Stimulated activated CD8-positive, alpha-beta memory T cell treated with anti-CD3 and anti-CD28 coated beads, Interleukin-12 subunit alpha, Interleukin-12 subunit beta, amount 100 ng/mL, for 1 hour (primary cell): ENCODE measurements at regions not wholly inside any gene's neighbourhood (a gene's known extent, or its start where the extent isn't known, plus 50 kb on each side); places are given as distances from the start of the nearest gene placed in this dataset.

Source experiments
- DNase-seq: peaks from one replicate; pipeline ENCODE4 v3.0.0-alpha.2; 2020; ENCODE audit warnings: low read depth

DNA sequence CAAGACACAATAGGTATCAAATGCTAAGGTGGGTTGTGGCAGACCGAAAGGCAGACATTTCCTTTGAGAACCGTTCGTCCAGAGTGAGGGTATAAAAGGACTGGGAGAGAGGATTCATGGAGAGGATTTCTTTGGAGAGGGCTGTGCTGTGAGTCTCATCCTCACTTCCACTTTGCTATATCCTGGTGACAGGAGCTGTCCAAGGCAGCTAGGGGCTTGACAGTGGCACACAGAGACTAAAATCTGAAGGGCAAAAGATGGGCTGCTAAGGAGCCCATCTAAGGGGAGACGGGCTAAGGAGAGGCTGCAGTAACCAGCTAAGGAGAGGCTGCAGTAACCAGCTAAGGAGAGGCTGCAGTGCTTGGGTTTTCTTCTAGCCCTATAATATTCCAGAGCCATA is 214.0 kb upstream of the ADRA1B start:
- DNase-seq = no peak

DNA sequence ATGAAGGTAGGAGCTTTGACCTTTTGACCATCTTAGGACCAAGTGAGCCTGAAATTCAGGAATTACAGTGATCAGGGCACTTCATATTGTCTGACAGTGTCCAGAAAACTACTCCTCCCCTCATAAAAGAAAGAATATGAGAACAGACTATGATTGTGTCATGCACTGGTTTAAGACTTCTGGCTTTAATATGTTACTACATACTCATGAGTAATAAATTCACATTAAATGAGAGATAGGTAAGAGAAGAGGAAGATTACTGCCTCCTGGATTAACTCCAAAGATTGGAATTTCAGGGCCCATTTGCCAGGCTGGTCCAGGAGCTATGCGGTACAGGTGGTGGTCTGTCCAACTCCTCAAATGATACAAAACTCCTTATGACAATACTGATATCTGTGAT is 213.5 kb upstream of the ADRA1B start:
- DNase-seq = no peak

DNA sequence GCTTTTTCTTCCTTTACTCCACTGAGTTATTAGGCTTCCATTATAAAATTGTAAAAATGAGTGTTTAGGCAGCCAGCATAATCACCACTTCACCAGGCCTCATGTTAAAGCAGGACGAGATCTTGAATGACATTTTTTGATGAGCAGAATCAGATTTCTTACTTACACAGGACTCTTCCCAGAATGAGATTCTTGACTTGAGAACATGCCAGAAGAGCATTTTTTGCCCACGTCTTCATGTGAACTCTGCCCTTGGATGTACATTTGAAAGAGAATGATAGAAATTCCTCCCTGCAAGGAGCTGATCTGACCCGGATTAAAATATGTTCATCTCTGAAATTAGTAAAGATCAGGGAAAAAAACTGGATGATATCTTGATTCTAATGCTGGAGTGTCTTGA is 212.1 kb upstream of the ADRA1B start:
- DNase-seq = no peak

DNA sequence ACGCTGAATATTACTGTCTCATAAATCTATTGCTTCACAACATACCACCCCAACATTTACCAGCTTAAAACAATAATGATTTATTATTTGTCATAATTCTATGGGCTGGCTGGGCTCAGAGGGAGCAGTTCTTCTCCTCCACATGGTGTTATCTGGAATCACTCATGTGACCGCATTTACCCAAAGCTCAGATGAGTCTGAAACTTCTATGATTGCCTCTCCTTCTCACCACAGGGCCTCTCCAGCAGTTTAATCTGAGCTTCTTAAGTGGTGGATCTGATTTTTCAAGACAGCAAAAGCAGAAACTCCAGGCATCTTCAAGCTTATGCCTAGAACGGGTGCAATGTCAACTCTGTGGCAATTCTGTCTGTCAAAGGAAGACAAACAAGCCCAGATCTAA is 210.3 kb upstream of the ADRA1B start:
- no peak for DNase-seq

DNA sequence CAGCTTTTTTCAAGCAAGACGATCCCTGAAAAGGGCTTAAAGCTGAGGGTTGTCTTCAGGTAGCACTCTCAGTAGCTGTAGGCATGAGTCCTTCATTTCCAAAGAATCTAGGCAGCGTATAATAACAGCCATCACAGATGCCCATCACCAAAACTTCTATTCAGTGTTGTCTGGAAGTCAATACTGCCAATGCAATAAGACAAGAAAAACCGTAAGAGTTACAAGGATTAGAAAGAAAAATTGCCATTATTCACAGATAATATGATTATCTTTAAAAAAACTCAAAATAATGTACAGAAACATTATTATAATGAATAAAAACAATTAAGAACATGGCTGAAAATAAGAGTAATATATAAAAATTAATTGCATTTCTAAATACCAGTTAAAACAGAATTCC is 208.2 kb upstream of the ADRA1B start:
- no peak for DNase-seq

DNA sequence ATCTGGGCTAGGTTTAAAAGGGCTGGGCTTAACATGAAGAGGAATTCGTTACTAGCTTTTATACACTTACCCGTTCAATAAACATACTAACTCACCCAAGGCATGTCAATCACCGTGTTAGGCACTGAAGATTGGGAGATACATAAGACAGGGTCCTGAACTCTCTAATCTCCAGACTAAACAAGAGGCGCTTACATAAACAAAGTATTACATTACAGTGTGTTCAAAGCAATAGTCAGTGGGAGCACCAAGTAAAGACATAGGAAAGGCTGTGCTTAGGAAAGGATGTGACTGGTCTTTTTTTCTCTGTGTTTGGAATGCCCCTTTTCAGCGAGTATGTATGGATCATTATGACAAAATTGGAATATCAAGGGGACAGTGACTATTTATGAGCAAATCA is 203.6 kb upstream of the ADRA1B start:
- no peak for DNase-seq

DNA sequence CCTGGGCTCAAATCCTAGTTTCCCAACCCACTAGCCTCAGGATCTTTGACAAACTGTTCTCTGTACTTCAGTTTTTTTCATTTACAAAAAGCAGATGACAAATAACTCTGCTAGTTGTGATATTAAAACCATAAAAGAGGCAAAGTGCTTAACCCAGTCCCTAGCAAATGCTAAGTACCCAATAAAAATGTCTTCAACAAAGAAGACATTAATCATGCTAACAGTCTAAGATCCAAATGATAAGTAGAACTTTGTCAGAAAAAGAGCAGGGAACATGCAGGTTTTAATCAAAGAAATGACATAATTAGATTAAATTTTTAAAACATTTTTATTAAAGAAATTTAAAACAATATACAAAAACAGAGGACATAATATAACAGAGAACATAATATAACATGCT is 203.0 kb upstream of the ADRA1B start:
- no peak for DNase-seq

DNA sequence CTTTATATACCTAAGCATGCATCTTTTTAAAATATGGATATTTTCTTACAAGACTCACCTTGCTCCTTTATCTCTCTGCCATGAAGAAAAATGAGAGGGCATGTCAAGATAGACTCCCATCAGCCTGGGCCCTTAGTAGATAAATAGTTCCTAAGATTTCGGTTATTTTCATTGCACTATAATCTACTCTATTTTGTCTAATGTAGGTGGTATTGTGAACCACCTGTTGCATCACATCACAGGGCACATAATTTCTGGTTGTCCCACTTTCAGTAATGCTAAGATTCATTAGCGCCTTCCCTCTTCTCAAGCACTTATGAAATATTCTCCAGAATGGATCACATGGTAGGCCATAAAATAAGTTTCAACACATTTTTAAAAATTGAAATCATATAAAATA is 202.5 kb upstream of the ADRA1B start:
- DNase-seq = no peak

DNA sequence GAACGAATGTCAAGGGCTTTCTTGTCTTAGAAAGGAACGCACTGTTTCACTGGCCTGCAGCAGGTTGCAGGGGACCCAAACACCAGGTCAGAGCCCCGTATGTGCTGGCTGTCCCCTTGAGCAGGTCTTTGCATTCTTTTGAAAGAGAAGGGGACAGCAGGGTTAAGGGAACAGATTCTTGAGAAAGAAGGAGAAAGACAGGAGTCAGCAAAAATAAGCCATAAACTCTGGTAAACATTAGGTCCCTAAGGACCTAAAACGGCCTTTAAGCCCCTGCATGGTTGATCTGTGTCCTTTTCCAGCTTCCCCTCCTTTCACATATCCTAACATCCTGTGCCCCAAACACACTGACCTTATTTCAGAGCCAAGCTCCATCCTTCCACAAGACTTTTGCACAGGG is 190.8 kb upstream of the ADRA1B start:
- DNase-seq = no peak

DNA sequence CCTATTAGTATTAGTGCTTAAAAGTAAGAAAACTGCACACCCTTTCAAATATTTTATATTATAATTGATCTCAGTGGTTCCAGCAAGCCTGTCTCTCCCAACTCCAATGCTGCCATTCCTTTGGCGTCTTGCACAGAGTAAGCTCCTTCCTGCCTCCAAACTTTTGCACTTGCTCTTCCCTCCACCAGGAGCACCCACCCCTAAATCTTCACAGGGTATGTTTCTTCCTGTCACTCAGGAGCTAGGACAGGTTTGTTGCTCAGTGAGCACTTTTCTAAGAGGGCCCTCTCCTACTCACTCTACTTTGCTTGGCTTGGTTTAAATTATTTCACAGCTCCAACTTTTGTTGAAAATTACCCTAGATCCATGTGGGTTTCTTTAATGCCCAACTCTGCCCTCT is 189.1 kb upstream of the ADRA1B start:
- DNase-seq = no peak

DNA sequence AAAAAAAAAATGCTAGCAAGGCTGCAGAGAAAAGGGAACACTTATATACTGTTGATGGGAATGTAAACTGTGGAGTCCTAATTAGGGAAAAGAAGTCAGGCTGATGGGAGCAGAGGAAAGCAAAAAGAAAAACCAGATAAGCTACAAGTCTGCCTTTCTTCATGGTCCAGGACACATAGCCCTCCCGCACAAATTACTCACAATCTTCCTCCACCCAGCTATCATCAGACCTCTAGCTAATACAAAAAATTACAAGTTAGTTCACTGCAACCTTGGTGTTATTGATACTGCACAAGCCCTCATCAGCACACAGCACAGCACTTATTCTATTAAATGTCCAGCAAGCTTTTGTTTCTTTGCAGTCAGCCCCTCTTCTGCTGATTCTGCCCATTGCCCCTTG is 186.0 kb upstream of the ADRA1B start:
- no peak for DNase-seq

DNA sequence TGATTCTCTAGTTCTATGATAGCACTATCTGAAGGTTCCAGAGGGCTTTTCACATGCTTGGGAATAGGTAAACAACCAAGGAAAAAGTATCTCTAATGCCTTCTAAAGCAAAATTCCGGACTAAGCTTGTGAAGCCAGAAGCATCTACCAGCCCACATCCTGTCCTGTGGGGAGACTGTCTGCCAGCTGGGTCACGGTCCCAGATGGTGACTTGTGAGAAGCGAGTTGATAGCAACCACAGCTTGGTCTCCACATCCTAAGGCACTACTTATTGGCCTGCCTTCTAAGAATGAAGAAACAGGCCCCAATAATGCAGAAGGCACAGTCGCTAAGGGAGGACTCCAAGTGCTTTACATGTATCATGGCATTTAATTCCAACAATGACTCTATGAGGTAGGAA is 184.1 kb upstream of the ADRA1B start:
- DNase-seq = no peak

DNA sequence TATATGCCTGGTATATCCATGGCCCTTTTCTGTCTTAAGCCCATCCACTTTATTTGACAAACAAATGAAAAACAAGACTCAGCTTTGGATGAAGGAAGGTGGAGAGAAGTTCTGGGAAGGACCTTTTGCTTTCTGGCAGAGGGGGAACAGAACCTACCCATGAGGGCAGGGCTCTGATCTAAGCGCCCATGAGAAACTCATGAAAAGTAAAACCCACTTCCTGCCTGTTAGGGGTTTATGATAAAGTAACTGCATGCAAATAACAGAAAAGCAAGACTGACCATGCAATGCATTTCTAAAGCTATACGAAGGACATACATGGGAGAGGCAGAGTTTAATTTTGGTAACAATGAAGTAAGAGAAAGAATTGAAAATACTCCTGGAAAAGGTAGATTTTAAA is 181.9 kb upstream of the ADRA1B start:
- DNase-seq = no peak

DNA sequence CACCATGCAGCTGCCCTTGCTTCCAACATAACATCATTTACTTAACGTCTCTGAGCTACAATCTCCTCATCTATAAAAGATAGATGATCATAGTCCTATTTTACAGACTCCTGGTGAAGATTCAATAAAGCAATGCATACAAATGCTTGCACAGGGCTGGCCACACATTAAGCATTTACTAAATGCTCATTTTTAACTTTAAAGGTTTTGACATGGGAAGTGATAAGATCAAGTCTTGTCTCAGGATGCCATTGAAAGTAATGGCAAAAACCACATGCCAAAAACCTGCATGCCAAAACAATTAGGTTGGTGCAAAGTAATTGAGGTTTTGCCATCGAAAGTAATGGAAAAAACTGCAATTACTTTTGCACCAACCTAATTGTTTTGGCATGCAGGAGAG is 181.2 kb upstream of the ADRA1B start:
- DNase-seq = no peak

DNA sequence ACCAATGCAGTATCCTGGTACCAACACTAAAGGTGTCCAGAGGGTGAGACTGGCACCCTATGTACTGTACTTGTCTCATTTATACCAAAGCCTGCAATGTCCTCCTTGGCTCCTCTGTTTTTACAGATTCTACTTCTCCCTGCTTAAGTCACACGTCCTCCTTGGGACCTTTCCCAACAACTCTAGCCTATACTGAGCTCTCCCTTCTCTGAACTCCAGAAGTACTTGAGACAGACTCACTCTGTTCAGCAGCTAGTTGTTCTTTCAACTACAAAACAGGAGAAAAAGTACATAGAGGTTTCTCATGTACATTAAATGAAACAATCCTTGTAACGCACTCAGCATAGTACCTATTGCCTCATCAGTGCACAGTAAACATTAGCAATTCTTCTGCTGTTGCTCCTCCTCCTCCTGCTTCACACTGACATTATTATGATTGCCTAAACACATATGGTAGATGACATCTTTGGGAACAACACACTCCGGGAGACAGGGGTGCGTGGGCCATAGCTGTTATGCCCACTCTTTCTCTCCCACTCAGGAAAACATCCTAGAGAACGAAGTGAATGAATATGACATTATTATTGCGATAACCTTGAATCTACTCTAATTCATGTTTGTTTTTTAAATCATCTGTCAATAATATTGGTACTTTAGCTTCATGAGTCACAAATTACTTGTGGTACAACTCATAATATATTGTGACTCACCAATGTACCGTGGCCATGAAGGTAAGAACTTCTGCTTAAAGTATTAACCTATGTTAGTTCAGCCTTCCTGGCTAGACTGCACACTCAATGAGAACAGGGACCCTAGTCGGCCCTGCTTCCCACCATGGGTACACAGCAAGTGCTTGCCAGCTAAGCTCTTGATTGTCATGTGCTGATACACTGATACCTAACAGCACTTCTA is 180.3 kb upstream of the ADRA1B start:
- no peak for DNase-seq

DNA sequence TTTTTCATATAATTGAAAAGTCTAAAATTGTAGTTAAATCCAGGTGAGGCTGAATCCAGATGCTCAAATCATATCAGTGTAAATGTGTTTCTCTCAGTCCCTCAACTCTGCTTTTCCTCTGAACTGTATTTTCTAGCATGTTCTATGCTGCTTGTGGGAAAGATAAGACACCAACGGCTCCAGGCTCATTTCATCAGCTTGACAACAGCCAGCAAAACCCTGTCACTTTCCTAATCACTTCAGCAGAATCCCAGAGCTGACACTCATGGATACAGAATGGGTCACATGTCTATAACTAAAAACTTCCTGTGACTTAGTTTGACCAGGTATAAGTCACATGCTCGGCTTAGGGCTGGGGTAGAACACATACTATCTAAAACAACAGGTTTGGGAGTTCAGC is 179.4 kb upstream of the ADRA1B start:
- DNase-seq = no peak

DNA sequence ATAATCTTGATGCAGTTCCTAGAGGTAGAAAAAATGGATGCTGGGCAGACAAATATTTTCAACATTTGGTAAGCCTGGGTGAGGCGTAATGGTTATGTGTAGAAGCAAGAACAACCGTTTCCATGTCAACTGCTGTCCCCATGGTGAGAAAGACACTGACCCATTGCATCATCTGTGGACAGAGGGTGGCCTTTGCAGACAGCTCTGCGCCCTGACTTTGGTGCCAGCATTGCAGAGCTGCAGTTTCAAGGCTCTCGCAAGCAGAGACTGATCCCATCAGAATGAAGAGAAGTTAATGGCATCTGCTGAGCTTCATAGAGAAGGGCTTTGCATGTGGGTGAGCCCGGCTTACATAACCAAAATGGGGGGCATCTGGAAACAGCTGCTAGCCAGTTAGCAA is 179.0 kb upstream of the ADRA1B start:
- no peak for DNase-seq

DNA sequence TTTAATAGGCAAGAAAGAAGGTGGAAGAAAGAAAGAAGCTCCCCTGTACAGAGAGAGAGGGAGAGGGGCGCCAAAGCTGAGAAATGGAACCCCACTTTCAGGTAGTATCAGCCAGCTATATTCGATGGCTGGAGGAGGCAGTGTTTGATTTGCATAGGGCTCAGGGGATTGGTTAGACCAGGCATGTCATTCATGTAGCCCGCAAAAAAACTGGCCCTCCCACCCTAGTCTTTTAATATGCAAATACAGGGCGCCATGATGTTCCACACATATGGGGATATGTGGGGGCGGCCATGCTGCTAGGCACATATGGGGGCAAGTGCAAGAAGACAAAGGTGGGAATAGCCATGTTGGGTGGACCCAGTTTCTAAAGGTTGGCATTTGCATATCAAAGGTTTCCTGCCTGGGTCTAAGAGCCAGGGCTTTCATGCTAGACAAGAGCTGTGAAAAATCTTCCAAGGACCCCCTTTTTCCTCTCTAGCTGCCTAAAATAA is 174.4 kb upstream of the ADRA1B start:
- no peak for DNase-seq

DNA sequence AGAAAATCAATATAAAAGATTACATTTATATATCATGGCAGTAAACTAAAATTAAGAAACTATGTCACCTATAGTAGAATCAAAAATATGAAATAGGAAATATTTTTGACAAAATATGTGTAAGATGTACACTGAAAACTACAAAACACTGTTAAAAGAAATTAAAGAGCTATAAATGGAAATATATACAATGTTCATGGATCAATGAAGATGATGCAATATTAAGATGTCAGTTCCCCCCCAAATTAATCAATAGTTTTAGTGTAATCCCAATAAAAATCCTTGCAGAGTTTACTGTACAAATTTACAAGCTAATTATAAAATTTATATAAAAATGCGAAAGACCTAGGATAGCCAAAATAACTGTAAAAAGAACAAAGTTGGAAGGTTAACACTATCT is 173.0 kb upstream of the ADRA1B start:
- no peak for DNase-seq

DNA sequence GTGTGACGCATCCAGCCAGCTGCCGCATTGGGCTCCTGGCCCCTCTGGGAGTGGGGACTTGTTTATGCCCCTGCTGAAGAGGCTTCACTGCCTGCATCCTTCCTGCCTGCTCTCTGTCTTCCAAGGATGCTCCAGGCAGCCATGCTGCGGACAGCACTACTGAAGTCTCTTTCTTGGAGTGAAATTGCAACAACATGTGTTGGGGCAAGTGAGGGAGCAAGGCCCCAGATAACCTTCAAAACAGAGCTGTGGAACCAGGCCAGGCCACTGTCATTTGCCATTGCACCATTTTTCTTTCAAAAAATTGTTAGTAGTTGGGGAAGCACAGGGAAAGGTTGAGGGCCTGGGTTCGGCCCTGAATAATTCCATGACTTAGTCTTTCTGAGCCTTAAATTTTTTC is 169.6 kb upstream of the ADRA1B start:
- DNase-seq = no peak

DNA sequence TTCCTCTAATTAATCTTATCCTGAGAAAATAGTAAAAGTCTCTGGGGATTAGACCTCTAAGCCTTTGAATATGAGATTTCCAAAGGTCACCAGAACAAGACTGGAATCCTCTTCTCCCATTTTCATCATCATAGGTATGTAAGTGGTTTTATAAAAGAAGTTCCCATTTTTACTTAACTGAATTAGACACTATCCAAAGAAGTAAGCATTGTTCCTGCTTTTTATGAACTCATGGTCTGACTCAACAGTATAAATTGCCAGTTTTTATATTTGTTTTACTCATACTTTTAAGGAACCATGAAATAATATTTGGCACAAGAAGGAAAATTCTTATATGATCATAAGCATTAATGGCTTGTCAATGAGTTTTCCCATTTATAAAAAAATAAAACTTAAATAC is 167.1 kb upstream of the ADRA1B start:
- no peak for DNase-seq

DNA sequence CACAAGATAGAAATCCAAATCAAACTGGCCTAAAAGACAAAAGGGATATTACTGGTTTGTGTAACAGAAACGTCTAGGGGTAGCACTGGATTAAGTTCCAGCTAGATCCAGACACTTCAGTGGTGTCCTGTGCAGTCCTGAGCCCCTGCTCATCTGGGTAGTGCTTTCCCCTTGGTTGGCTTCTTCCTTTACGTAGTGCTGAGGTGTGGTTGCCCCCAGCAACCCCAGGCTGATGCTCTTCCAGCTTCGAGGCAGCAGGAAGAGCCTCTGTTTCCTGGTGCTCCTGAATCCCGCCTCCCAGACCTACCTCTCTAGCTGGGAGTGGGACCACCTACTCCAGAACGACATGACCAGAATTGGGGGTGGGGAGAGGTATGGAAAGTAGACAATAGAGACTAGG is 166.1 kb upstream of the ADRA1B start:
- DNase-seq = no peak

DNA sequence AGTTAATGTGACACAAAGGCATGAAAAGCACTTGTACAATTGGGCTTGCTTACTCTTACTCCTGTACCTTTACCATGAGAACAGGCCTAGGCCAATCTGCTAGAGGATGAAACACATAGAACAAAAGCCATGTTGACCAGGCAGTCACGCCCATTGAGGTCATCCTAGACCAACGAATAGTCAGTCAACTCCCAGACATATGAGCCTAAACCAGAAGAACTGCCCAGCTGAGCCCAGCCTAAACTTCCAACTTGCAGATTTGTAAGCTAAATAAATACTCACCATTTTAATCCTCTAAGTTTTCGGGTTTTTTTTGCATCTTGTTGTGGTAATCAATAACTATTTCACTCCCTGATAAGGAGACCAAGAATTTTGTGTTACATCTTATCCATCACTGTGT is 164.8 kb upstream of the ADRA1B start:
- no peak for DNase-seq

DNA sequence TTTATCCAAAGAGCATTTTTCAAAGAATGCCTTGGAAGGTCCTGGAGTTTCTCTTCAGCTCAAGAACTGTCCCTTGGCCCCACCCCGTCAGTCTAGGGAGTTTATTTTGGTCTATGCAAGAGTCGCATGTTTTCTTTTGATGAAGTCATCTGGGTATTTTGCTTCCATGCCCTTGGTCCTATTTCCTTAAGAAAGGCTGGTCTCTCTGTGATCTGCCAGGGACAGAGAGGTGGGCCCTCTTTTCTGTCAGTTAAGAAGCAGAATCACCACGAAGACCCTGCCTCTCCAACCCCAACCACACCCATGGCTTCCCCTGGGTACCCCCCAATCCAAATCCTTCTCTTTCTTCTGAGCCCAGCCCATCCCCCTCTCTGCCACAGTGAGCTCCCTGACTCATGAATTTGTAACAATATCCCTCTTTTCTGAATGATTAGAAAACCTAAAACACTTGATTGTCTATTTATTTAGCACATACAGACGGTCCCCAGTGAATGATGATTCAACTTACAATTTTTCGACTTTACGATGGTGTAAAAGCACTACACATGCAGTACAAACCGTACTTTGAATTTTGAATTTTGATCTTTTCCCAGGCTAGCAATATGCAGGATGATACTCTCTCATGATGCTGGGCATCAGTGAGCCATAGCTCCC is 163.5 kb upstream of the ADRA1B start:
- no peak for DNase-seq
